ENCODE measurements at regions not wholly inside any gene's neighbourhood (a gene's known extent, or its start where the extent isn't known, plus 50 kb on each side); places are given as distances from the start of the nearest gene placed in this dataset.
"Not testable (repeated sequence)": the region's sequence is repeated elsewhere in the genome, so short reads cannot be mapped to it uniquely, and the experiment has no call there.

- Mint-ChIP-seq H3K4me3 (ENCODE audit: unreplicated experiment) (no peak overlapping the region), H3K9me3 (ENCODE audit: unreplicated experiment) (no peaks in the 10 kb centered on the region), H3K4me1 (ENCODE audit: unreplicated experiment) (no peaks in the 10 kb centered on the region), H3K27me3 (ENCODE audit: unreplicated experiment) (peaks cover 2% of the 10 kb centered on the region), H3K36me3 (ENCODE audit: low read depth, unreplicated experiment) (no peaks in the 10 kb centered on the region), H3K27ac (ENCODE audit: unreplicated experiment) (no peak overlapping the region)
- TF ChIP-seq CTCF (IDR thresholded peaks at IDR 0.05; ENCODE audit: unreplicated experiment): no peak
- DNase-seq (ENCODE audit: low spot score): no peak
These were observed 261.3 kb downstream of the PARM1 start for GRCh38 chr4:75194180-75194579.

GRCh38 chr4:75192182-75192581, 259.3 kb downstream of the PARM1 start:
- H3K9me3 Mint-ChIP-seq (ENCODE audit: unreplicated experiment); H3K4me3 Mint-ChIP-seq (ENCODE audit: unreplicated experiment); H3K4me1 Mint-ChIP-seq (ENCODE audit: unreplicated experiment); DNase-seq (ENCODE audit: low spot score); H3K27me3 Mint-ChIP-seq (ENCODE audit: unreplicated experiment); H3K27ac Mint-ChIP-seq (ENCODE audit: unreplicated experiment); H3K36me3 Mint-ChIP-seq (ENCODE audit: low read depth, unreplicated experiment): not testable (repeated sequence)

- no peaks in the 10 kb centered on the region for H3K9me3 Mint-ChIP-seq (ENCODE audit: unreplicated experiment)
- H3K36me3 Mint-ChIP-seq (ENCODE audit: low read depth, unreplicated experiment): no peaks in the 10 kb centered on the region
- H3K27me3 Mint-ChIP-seq (ENCODE audit: unreplicated experiment): peaks cover 2% of the 10 kb centered on the region
- no peak overlapping the region for H3K27ac Mint-ChIP-seq (ENCODE audit: unreplicated experiment)
- TF ChIP-seq CTCF (IDR thresholded peaks at IDR 0.05; ENCODE audit: unreplicated experiment): no peak
- no peak overlapping the region for H3K4me3 Mint-ChIP-seq (ENCODE audit: unreplicated experiment)
- H3K4me1 Mint-ChIP-seq (ENCODE audit: unreplicated experiment): no peaks in the 10 kb centered on the region
- no peak for DNase-seq (ENCODE audit: low spot score)
These were observed 256.9 kb downstream of the PARM1 start for GRCh38 chr4:75189711-75190335.

GRCh38 chr4:75180790-75181776, 248.2 kb downstream of the PARM1 start:
- Mint-ChIP-seq H3K27me3 (ENCODE audit: unreplicated experiment) (no peaks in the 10 kb centered on the region), H3K4me1 (ENCODE audit: unreplicated experiment) (no peaks in the 10 kb centered on the region), H3K27ac (ENCODE audit: unreplicated experiment) (no peak overlapping the region), H3K4me3 (ENCODE audit: unreplicated experiment) (no peak overlapping the region), H3K9me3 (ENCODE audit: unreplicated experiment) (no peaks in the 10 kb centered on the region), H3K36me3 (ENCODE audit: low read depth, unreplicated experiment) (no peaks in the 10 kb centered on the region)
- no peak for DNase-seq (ENCODE audit: low spot score)
- TF ChIP-seq CTCF (IDR thresholded peaks at IDR 0.05; ENCODE audit: unreplicated experiment): no peak

- no peaks in the 10 kb centered on the region for H3K36me3 Mint-ChIP-seq (ENCODE audit: low read depth, unreplicated experiment)
- TF ChIP-seq CTCF (IDR thresholded peaks at IDR 0.05; ENCODE audit: unreplicated experiment): no peak
- no peaks in the 10 kb centered on the region for H3K4me1 Mint-ChIP-seq (ENCODE audit: unreplicated experiment)
- no peaks in the 10 kb centered on the region for H3K27me3 Mint-ChIP-seq (ENCODE audit: unreplicated experiment)
- no peak overlapping the region for H3K4me3 Mint-ChIP-seq (ENCODE audit: unreplicated experiment)
- H3K27ac Mint-ChIP-seq (ENCODE audit: unreplicated experiment): no peak overlapping the region
- DNase-seq (ENCODE audit: low spot score): no peak
- no peaks in the 10 kb centered on the region for H3K9me3 Mint-ChIP-seq (ENCODE audit: unreplicated experiment)
These were observed 247.3 kb downstream of the PARM1 start for GRCh38 chr4:75180217-75180616.
